Activated effector memory CD4-positive, alpha-beta T cell treated with Interleukin-2 at 50 U/mL for 16 hours (primary cell): ENCODE measurements at regions not wholly inside any gene's neighbourhood (a gene's known extent, or its start where the extent isn't known, plus 50 kb on each side); places are given as distances from the start of the nearest gene placed in this dataset.
"Not testable (repeated sequence)": the region's sequence is repeated elsewhere in the genome, so short reads cannot be mapped to it uniquely, and the experiment has no call there.

ENCODE experiments used
- DNase-seq: peaks from one replicate; pipeline ENCODE4 v3.0.0-alpha.2; 2020

- no peak for DNase-seq
Measured at GRCh38 chr1:213324859-213325258, 273.8 kb downstream of the RPS6KC1 start.

- no peak for DNase-seq
Measured at GRCh38 chr1:213325482-213325881, 274.4 kb downstream of the RPS6KC1 start.

GRCh38 chr1:213326281-213327016 is 275.4 kb downstream of the RPS6KC1 start:
- no peak for DNase-seq

GRCh38 chr1:213327017-213327667 is 276.1 kb downstream of the RPS6KC1 start:
- DNase-seq = no peak

GRCh38 chr1:213329406-213330008 is 278.5 kb downstream of the RPS6KC1 start:
- no peak for DNase-seq

GRCh38 chr1:213330281-213330680 is 279.2 kb downstream of the RPS6KC1 start:
- no peak for DNase-seq

- no peak for DNase-seq
Measured at GRCh38 chr1:213331631-213332175, 280.7 kb downstream of the RPS6KC1 start.

- no peak for DNase-seq
Measured at GRCh38 chr1:213332491-213332890, 281.4 kb downstream of the RPS6KC1 start.

- DNase-seq = no peak
Measured at GRCh38 chr1:213333121-213333520, 282.1 kb downstream of the RPS6KC1 start.

- no peak for DNase-seq
Measured at GRCh38 chr1:213335084-213335483, 284.0 kb downstream of the RPS6KC1 start.

GRCh38 chr1:213337025-213337678 is 286.1 kb downstream of the RPS6KC1 start:
- no peak for DNase-seq

- DNase-seq = no peak
Measured at GRCh38 chr1:213340593-213340992, 289.6 kb downstream of the RPS6KC1 start.

- DNase-seq = no peak
Measured at GRCh38 chr1:213345621-213346020, 294.6 kb downstream of the RPS6KC1 start.

- DNase-seq = no peak
Measured at GRCh38 chr1:213357403-213357802, 306.4 kb downstream of the RPS6KC1 start.

GRCh38 chr1:213358368-213358767 is 307.3 kb downstream of the RPS6KC1 start:
- not testable (repeated sequence) for DNase-seq

GRCh38 chr1:213362598-213362997 is 311.6 kb downstream of the RPS6KC1 start:
- no peak for DNase-seq

GRCh38 chr1:213366141-213366831 is 315.2 kb downstream of the RPS6KC1 start:
- no peak for DNase-seq

- DNase-seq = no peak
Measured at GRCh38 chr1:213369465-213369864, 318.4 kb downstream of the RPS6KC1 start.

GRCh38 chr1:213370523-213370922 is 319.5 kb downstream of the RPS6KC1 start:
- DNase-seq = no peak

GRCh38 chr1:213371525-213371846 is 320.4 kb downstream of the RPS6KC1 start:
- no peak for DNase-seq

GRCh38 chr1:213371847-213372619 is 321.0 kb downstream of the RPS6KC1 start:
- DNase-seq = no peak

GRCh38 chr1:213374369-213374768 is 323.3 kb downstream of the RPS6KC1 start:
- peak; percentile 14 for DNase-seq
